Transverse colon (tissue), 4 donors: ENCODE measurements at regions not wholly inside any gene's neighbourhood (a gene's known extent, or its start where the extent isn't known, plus 50 kb on each side); places are given as distances from the start of the nearest gene placed in this dataset.

ENCODE experiments used
- EP300 ChIP-seq: sonication (generic); formaldehyde crosslinking; IDR thresholded peaks from one replicate; pipeline ENCODE4 v1.6.1; 2017; ENCODE audit warnings: antibody characterized with exemption, low read depth
- POLR2A ChIP-seq: fragments of 450-650 bp; IDR thresholded peaks from one replicate; pipeline ENCODE4 v1.6.1; 2016; ENCODE audit warnings: antibody characterized with exemption, mild to moderate bottlenecking, moderate library complexity
- POLR2AphosphoS5 ChIP-seq, 3 donors: sonication (generic); formaldehyde crosslinking; IDR thresholded peaks; one replicate each; pipeline ENCODE4 v1.6.1; 2016; ENCODE audit warnings: antibody characterized with exemption in 3 of 3
- TF ChIP-seq, protein P1 (sequence below), 5 experiments: fragments of 200-600 bp in 3 of 5; fragments of 450-650 bp in 2 of 5; sonication (generic) in 3 of 5; IDR thresholded peaks; 1 replicate in 2 of 5; 2 replicates in 3 of 5; pipeline ENCODE4 v1.5.1; 2016 to 2017; ENCODE audit warnings: antibody characterized with exemption in 5 of 5, inconsistent platforms in 3 of 5, mild to moderate bottlenecking in 2 of 5, moderate library complexity in 1 of 5

GRCh38 chr1:29696656-29697390 lies 460.5 kb downstream of the PTPRU start:
- TF ChIP-seq, protein P1, sequence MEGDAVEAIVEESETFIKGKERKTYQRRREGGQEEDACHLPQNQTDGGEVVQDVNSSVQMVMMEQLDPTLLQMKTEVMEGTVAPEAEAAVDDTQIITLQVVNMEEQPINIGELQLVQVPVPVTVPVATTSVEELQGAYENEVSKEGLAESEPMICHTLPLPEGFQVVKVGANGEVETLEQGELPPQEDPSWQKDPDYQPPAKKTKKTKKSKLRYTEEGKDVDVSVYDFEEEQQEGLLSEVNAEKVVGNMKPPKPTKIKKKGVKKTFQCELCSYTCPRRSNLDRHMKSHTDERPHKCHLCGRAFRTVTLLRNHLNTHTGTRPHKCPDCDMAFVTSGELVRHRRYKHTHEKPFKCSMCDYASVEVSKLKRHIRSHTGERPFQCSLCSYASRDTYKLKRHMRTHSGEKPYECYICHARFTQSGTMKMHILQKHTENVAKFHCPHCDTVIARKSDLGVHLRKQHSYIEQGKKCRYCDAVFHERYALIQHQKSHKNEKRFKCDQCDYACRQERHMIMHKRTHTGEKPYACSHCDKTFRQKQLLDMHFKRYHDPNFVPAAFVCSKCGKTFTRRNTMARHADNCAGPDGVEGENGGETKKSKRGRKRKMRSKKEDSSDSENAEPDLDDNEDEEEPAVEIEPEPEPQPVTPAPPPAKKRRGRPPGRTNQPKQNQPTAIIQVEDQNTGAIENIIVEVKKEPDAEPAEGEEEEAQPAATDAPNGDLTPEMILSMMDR (IDR thresholded peaks at IDR 0.05): no peak
- TF ChIP-seq EP300 (no peak), POLR2A (no peak), POLR2AphosphoS5 (IDR thresholded peaks at IDR 0.05) (no peak)
